ENCODE measurements at regions not wholly inside any gene's neighbourhood (a gene's known extent, or its start where the extent isn't known, plus 50 kb on each side); places are given as distances from the start of the nearest gene placed in this dataset.
"Not testable (repeated sequence)": the region's sequence is repeated elsewhere in the genome, so short reads cannot be mapped to it uniquely, and the experiment has no call there.

GRCh38 chr15:22239806-22240180, 159.5 kb downstream of the OR4M2 start:
- TF ChIP-seq CTCF (IDR thresholded peaks at IDR 0.05; ENCODE audit: borderline replicate concordance, insufficient read depth, low read depth, low read length): no peak
- no peak overlapping the region for H3K4me3 ChIP-seq (ENCODE audit: low read depth, low read length)

- TF ChIP-seq CTCF (IDR thresholded peaks at IDR 0.05; ENCODE audit: borderline replicate concordance, insufficient read depth, low read depth, low read length): no peak
- no peak overlapping the region for H3K4me3 ChIP-seq (ENCODE audit: low read depth, low read length)
Measured at GRCh38 chr15:22240403-22240802, 160.1 kb downstream of the OR4M2 start.

- TF ChIP-seq CTCF (IDR thresholded peaks at IDR 0.05; ENCODE audit: borderline replicate concordance, insufficient read depth, low read depth, low read length): no peak
- H3K4me3 ChIP-seq (ENCODE audit: low read depth, low read length): no peak overlapping the region
Measured at GRCh38 chr15:22240986-22241385, 160.7 kb downstream of the OR4M2 start.

GRCh38 chr15:22241451-22241850, 161.1 kb downstream of the OR4M2 start:
- TF ChIP-seq CTCF (IDR thresholded peaks at IDR 0.05; ENCODE audit: borderline replicate concordance, insufficient read depth, low read depth, low read length): no peak
- no peak overlapping the region for H3K4me3 ChIP-seq (ENCODE audit: low read depth, low read length)

- H3K4me3 ChIP-seq (ENCODE audit: low read depth, low read length): not testable (repeated sequence)
Measured at GRCh38 chr15:22242311-22242710, 162.0 kb downstream of the OR4M2 start.

- no peak overlapping the region for H3K4me3 ChIP-seq (ENCODE audit: low read depth, low read length)
- TF ChIP-seq CTCF (IDR thresholded peaks at IDR 0.05; ENCODE audit: borderline replicate concordance, insufficient read depth, low read depth, low read length): no peak
Measured at GRCh38 chr15:22243440-22244130, 163.3 kb downstream of the OR4M2 start.

- H3K4me3 ChIP-seq (ENCODE audit: low read depth, low read length): not testable (repeated sequence)
Measured at GRCh38 chr15:22249511-22249910, 169.2 kb downstream of the OR4M2 start.

- H3K4me3 ChIP-seq (ENCODE audit: low read depth, low read length): not testable (repeated sequence)
Measured at GRCh38 chr15:22250501-22251290, 170.4 kb downstream of the OR4M2 start.
